ENCODE measurements at regions not wholly inside any gene's neighbourhood (a gene's known extent, or its start where the extent isn't known, plus 50 kb on each side); places are given as distances from the start of the nearest gene placed in this dataset.

DNA sequence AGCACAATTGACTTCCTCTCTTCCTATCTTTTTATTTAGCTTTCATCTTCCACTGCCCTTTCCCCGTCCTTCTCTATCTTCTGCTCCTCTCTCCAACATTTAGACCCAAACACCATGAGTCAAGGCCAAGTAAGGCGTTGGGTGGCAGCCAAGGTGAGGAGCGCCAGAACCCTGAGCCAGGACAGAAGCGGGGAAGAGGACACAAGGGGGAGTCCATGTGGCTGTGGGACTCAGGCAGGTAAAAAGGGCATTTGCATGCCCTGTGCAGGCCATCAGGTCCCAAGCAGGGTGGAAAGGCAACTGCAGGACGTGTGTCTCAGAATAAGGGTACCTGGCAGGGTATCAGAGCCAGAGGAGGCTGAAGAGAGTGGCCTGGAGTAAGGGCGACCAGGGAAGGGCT is 192.4 kb upstream of the PFKP start:
- FAIRE-seq (no peak), DNase-seq (ENCODE audit: low spot score in 2 of 2) (no peak)

GRCh38 chr10:2873769-2874168 is 193.6 kb upstream of the PFKP start:
- FAIRE-seq, result no peak
- no peak for DNase-seq (ENCODE audit: low spot score in 2 of 2)

DNA sequence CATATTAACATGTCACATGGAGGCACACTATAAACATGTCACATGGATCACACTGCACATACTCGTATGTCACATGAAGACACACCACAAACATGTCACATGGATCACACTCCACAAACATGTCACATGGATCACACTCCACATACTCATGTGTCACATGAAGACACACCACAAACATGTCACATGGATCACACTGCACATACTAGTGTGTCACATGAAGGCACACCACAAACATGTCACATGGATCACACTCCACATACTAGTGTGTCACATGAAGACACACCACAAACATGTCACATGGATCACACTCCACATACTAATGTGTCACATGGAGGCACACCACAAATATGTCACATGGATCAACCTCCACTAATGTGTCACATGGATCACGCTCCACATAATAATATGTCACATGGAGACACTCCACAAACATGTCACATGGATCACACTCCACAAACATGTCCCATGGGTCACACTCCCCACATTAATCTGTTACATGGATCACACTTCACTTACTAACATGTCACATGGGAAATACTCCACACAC is 195.6 kb upstream of the PFKP start:
- no peak for DNase-seq (ENCODE audit: low spot score in 2 of 2)
- no peak for FAIRE-seq

- FAIRE-seq, result no peak
- DNase-seq (ENCODE audit: low spot score in 2 of 2), result no peak
Measured at GRCh38 chr10:2870654-2871053, 196.7 kb upstream of the PFKP start.

DNA sequence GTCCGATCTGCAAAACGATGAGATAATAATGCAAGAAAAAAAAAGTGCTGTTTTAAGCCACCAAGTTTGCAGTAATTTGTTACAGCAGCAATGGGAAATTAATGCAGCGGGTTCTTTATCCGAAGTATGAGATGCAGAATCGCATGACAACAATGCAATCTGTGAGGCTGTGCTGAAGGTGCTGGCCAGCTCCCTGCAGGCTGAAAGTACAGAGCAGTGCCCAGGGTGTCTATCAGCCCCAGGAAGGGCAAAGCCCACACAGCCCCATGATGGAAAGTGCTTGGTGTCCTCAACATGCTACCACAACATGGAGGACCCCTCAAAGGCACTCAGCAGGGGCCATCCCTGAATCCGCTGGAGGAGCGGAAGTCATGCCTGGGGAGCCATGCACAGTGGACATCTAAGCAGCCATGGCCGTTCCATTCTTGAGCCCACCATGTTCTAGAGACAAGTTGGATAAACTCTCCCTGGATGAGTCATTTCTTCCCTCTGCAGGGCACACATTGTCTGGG is 199.5 kb upstream of the PFKP start:
- DNase-seq (ENCODE audit: low spot score in 2 of 2) (no peak), FAIRE-seq (no peak)

DNA sequence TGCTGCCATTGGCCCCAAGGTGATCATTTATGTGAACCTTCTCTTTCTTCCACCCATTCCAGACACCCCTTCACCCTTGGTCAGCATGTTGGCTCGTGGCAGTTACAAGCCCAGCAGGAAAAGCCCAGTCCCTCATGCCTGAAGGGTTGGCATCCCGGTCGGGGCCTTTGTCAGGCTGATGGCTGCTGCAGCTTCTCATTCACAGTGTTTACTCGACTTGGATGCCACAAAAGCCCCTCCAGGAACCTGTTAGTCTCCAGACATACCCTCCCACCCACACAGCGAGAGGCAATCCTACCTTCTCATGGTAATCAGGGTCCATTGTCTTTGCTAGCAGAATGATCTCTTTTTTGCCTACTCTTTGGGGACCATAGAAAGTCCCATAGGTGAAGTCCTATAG is 200.8 kb upstream of the PFKP start:
- no peak for DNase-seq (ENCODE audit: low spot score in 2 of 2)
- FAIRE-seq, result no peak

DNA sequence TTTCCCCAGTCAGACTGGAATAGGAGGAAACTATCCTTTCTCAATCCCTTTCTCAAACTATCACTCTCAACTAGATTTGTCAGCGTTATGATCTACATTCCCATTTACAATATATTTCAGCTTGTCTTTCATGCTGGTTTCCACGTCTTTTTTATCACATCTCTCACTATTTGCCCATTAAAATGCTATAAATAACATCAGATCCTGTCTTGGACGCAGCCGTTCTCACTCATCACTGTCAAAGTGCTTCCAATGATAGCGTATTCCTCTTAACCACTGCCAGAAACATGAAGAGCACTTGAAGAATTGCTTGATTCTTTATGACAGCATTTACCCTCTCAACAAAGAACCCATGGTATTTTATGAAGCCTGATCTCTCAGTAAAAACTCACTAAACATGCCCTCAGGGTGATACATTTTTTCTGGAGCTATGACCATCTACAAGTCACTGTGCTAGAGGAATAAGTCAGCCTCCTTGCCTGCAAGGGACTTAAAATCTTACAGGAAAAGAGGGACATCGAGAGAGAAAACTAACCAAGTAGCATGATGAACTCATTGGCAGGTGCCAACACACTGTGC is 205.6 kb upstream of the PFKP start:
- FAIRE-seq, result no peak
- no peak for DNase-seq (ENCODE audit: low spot score in 2 of 2)

DNA sequence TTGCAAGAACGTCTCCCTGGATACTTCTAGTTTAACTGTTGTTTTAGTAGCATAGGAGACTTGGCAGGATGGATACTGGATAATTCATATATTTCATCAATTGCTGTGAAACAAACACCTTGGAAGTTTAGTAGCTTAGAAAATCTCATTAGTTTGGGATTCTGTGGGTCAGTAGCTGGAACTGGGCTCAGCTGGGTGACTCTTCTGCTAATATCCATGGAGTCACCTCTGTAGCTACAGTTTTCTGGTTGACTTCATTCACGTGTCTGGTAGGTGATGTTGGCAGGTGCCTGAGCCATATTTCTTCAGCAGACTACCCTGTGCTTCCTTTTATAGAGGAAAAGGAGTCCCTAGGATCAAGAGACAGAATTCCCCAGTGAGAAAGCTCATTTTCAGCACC is 208.9 kb upstream of the PFKP start:
- no peak for FAIRE-seq
- no peak for DNase-seq (ENCODE audit: low spot score in 2 of 2)

GRCh38 chr10:2856598-2856997 is 210.8 kb upstream of the PFKP start:
- DNase-seq (ENCODE audit: low spot score in 2 of 2), result no peak
- FAIRE-seq, result no peak

DNA sequence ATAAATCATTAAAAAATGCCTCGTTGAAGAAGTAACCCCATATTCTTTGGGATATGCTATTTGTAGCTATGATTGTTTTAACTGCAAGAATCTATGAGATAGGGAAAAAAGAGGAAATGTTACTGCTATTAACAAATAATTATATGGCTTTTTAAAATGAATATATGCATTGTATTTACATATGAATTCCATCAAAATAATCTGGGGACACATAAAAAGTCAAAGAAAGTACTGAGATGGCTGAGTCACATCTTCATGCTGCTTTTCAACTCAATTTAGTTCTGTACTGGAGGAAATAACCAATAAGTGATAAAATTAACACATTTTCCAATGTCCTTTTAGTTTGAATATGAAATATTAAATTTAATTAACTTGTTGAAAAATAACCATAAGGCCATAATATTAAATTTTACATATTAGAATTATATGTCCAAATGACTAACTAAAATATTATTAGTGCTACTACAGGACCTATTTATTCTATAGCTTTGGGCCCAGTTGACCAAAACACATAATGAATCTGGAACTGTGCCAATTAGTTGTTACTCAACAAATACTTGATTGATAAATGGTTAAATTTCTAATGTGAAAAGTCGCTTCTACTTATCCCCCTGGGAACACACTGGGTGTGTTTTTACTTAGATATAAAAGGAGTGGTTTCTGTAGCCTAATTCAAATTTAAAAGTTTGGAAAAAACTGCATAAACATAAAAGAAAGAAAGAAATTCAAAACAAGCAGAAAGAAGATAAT is 214.6 kb upstream of the PFKP start:
- DNase-seq (ENCODE audit: low spot score in 2 of 2), result no peak
- no peak for FAIRE-seq

- FAIRE-seq (no peak), DNase-seq (ENCODE audit: low spot score in 2 of 2) (no peak)
Measured at GRCh38 chr10:2851566-2851965, 215.8 kb upstream of the PFKP start.

GRCh38 chr10:2850202-2850601 is 217.1 kb upstream of the PFKP start:
- FAIRE-seq, result no peak
- DNase-seq (ENCODE audit: low spot score in 2 of 2), result no peak

- no peak for FAIRE-seq
- no peak for DNase-seq (ENCODE audit: low spot score in 2 of 2)
Measured at GRCh38 chr10:2844925-2845324, 222.4 kb upstream of the PFKP start.

GRCh38 chr10:2839081-2839725 is 228.1 kb upstream of the PFKP start:
- FAIRE-seq (no peak), DNase-seq (ENCODE audit: low spot score in 2 of 2) (no peak)

- FAIRE-seq (no peak), DNase-seq (ENCODE audit: low spot score in 2 of 2) (no peak)
Measured at GRCh38 chr10:2837674-2838073, 229.7 kb upstream of the PFKP start.

DNA sequence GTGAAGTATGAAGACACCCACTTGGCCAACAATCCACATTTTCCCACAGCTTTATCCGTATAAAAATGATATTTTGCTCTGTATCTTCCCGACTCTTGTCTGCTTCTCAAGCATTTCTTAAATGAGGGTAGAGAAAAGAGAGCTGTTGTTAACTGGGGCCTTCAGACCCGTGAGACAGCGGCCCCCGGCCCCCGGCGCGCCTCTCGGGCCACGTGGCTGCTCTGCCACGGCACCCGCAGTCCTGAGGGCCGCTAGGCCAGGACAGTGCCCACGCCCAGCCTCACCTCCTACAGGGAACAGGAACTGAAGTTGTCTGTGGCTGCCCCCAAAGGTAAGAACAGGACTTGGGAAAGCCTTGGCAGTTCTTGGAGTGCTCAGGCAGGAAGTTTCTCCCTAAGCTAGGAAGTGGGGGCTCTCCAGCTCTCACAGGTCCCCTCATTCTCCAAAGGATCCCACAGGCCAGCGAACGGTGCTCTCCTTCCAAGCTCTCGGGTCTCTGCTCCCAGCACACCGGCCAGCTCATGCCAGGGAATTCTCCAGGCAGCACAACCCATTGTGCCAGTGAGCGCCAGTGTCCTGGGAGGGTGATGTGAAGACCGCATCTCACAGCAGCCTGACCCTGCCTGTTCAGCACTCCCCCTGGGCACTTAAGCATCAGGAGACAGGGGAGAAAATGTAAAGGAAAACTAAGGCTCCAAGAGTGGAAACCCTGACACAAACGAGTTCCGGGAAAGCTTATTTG is 230.3 kb upstream of the PFKP start:
- no peak for FAIRE-seq
- no peak for DNase-seq (ENCODE audit: low spot score in 2 of 2)

- DNase-seq (ENCODE audit: low spot score in 2 of 2) (no peak), FAIRE-seq (no peak)
Measured at GRCh38 chr10:2834214-2834613, 233.1 kb upstream of the PFKP start.

GRCh38 chr10:2831509-2831908 is 235.8 kb upstream of the PFKP start:
- no peak for DNase-seq (ENCODE audit: low spot score in 2 of 2)
- no peak for FAIRE-seq

- FAIRE-seq (no peak), DNase-seq (ENCODE audit: low spot score in 2 of 2) (no peak)
Measured at GRCh38 chr10:2828741-2829140, 238.6 kb upstream of the PFKP start.

DNA sequence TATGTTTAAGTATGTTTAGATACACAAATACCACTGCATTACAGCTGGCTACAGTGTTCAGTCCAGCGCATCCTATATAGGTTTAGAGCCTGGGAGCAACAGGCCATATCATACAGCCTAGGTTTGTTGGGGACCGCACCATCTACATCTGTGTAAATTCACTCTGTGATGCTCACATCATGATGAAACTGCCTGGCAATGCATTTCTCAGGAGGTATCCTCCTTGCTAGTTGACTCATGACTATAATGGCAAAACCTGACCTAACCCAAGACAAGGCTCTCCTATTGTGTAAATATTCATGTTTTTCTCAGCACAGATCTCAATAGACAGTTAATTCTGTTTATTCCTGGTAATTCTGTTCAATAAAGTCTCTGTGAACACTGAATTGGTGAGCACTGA is 240.7 kb upstream of the PFKP start:
- no peak for FAIRE-seq
- no peak for DNase-seq (ENCODE audit: low spot score in 2 of 2)

GRCh38 chr10:2825841-2826240 is 241.5 kb upstream of the PFKP start:
- DNase-seq (ENCODE audit: low spot score in 2 of 2) (no peak), FAIRE-seq (no peak)

Measured in frontal cortex (tissue), 3 donors.